ENCODE measurements at regions not wholly inside any gene's neighbourhood (a gene's known extent, or its start where the extent isn't known, plus 50 kb on each side); places are given as distances from the start of the nearest gene placed in this dataset.
"Not testable (repeated sequence)": the region's sequence is repeated elsewhere in the genome, so short reads cannot be mapped to it uniquely, and the experiment has no call there.

- Histone ChIP-seq H4K20me1 (replicated peaks; ENCODE audit: control insufficient read depth, extremely low read depth, insufficient read depth, low read length) (no peaks in the 10 kb centered on the region), H3K4me3 (replicated peaks in 1 of 3; ENCODE audit: insufficient read depth in 1 of 3, low read depth in 1 of 3, low read length in 3 of 3) (no peak overlapping the region), H3K9me1 (replicated peaks; ENCODE audit: control insufficient read depth, extremely low read depth, insufficient read depth, low read length) (no peaks in the 10 kb centered on the region), H3K36me3 (ENCODE audit: control insufficient read depth in 2 of 2, extremely low read depth in 1 of 2, insufficient read depth in 2 of 2, low read length in 2 of 2) (no peaks in the 10 kb centered on the region), H3K27ac (ENCODE audit: insufficient read depth, low read depth, low read length) (no peak overlapping the region), H3K4me2 (ENCODE audit: insufficient read depth, low read length) (no peak overlapping the region), H3K4me1 (ENCODE audit: control insufficient read depth, extremely low read depth, insufficient read depth, low read length) (no peaks in the 10 kb centered on the region), H3K79me2 (ENCODE audit: control insufficient read depth, insufficient read depth, low read length) (no peaks in the 10 kb centered on the region), H3K9me3 (replicated peaks; ENCODE audit: control insufficient read depth, insufficient read depth, low read length) (no peaks in the 10 kb centered on the region), H2AFZ (ENCODE audit: low read depth, low read length) (no peak overlapping the region), H3K9ac (replicated peaks; ENCODE audit: extremely low read depth, insufficient read depth, low read length) (no peak overlapping the region), H3K27me3 (ENCODE audit: control insufficient read depth in 2 of 2, insufficient read depth in 2 of 2, low read length in 2 of 2) (peaks cover 0 to 2% of the 10 kb centered on the region in 2 experiments)
- FAIRE-seq = no peak
- intact Hi-C loops (cut with micrococcal nuclease) = no loop called here
- TF ChIP-seq JUN (IDR thresholded peaks at IDR 0.05; ENCODE audit: borderline replicate concordance, insufficient read depth, insufficient read length, low read depth) = no peak
- no peak for TF ChIP-seq MAX (IDR thresholded peaks at IDR 0.05; ENCODE audit: insufficient read depth, insufficient read length)
- no peak for TF ChIP-seq POLR2A (IDR thresholded peaks at IDR 0.05; ENCODE audit: low read depth, low read length)
- TF ChIP-seq MYC (IDR thresholded peaks at IDR 0.05; ENCODE audit: low read depth, low read length) = no peak
- TF ChIP-seq FOS (IDR thresholded peaks at IDR 0.05; ENCODE audit: borderline replicate concordance, insufficient read depth, low read length) = no peak
- no peak for TF ChIP-seq EZH2 (IDR thresholded peaks at IDR 0.05; ENCODE audit: borderline replicate concordance, low read depth, low read length, severe bottlenecking)
- TF ChIP-seq GATA2 (IDR thresholded peaks at IDR 0.05; ENCODE audit: insufficient read depth, insufficient read length, low read depth, low read length) = no peak
- TF ChIP-seq CTCF (IDR thresholded peaks at IDR 0.05; ENCODE audit: extremely low read depth in 1 of 2, insufficient read depth in 1 of 2, low read depth in 1 of 2, low read length in 2 of 2) = no peak
- no peak for TF ChIP-seq POLR2AphosphoS5 (IDR thresholded peaks at IDR 0.05; ENCODE audit: insufficient read depth, low read depth, low read length)
- ChIA-PET POLR2A (no interaction called here), CTCF (no interaction called here)
- no TSS peak for BruUV-seq (replicated peaks)
- no peak for DNase-seq (ENCODE audit: low read depth, low spot score)
- dilution Hi-C loops (cut with MboI; ENCODE audit: extremely low pct_ligation_motif_present, low sequenced_read_pairs) = no loop called here
These were observed 152.5 kb downstream of the USP22 start for GRCh38 chr17:20890338-20890737.

GRCh38 chr17:20895426-20895825 is 147.4 kb downstream of the USP22 start:
- H4K20me1 ChIP-seq (replicated peaks; ENCODE audit: control insufficient read depth, extremely low read depth, insufficient read depth, low read length); DNase-seq (ENCODE audit: low read depth, low spot score); H3K4me1 ChIP-seq (ENCODE audit: control insufficient read depth, extremely low read depth, insufficient read depth, low read length); intact Hi-C loops (cut with micrococcal nuclease); BruUV-seq (replicated peaks); H3K27ac ChIP-seq (ENCODE audit: insufficient read depth, low read depth, low read length); H3K79me2 ChIP-seq (ENCODE audit: control insufficient read depth, insufficient read depth, low read length); H3K9me3 ChIP-seq (replicated peaks; ENCODE audit: control insufficient read depth, insufficient read depth, low read length); H3K4me2 ChIP-seq (ENCODE audit: insufficient read depth, low read length); H3K4me3 ChIP-seq (replicated peaks in 1 of 3; ENCODE audit: insufficient read depth in 1 of 3, low read depth in 1 of 3, low read length in 3 of 3); H3K9ac ChIP-seq (replicated peaks; ENCODE audit: extremely low read depth, insufficient read depth, low read length); dilution Hi-C loops (cut with MboI; ENCODE audit: extremely low pct_ligation_motif_present, low sequenced_read_pairs); H2AFZ ChIP-seq (ENCODE audit: low read depth, low read length); POLR2A ChIA-PET; FAIRE-seq; H3K27me3 ChIP-seq (ENCODE audit: control insufficient read depth in 2 of 2, insufficient read depth in 2 of 2, low read length in 2 of 2); H3K9me1 ChIP-seq (replicated peaks; ENCODE audit: control insufficient read depth, extremely low read depth, insufficient read depth, low read length); H3K36me3 ChIP-seq (ENCODE audit: control insufficient read depth in 2 of 2, extremely low read depth in 1 of 2, insufficient read depth in 2 of 2, low read length in 2 of 2): not testable (repeated sequence)
- CTCF ChIA-PET = interaction anchor here (1.4 kb wide), 1 partner anchor 98 kb away, joined by 21 read pairs; no protein-coding TSS in a partner anchor

Data from endothelial cell of umbilical vein (primary cell).